CD4-positive, alpha-beta T cell (primary cell): ENCODE measurements at regions not wholly inside any gene's neighbourhood (a gene's known extent, or its start where the extent isn't known, plus 50 kb on each side); places are given as distances from the start of the nearest gene placed in this dataset.

Source experiments
- ATAC-seq: fragments of 200-7000 bp; cut with Tn5 transposase; one replicate; pipeline ENCODE4 v1.10.0; 2022; ENCODE audit warnings: mild to moderate bottlenecking; ENCODE audit not compliant: poor library complexity
- CTCF ChIA-PET: fragments of 350-600 bp; sonication (Branson Sonifier 250); formaldehyde crosslinking; loops from one replicate; lab custom pipeline; 2021; ENCODE audit warnings: antibody characterized with exemption, inconsistent platforms; lab: Charles Lee
- POLR2A ChIA-PET: fragments of 350-600 bp; sonication (Branson Sonifier 250); formaldehyde crosslinking; loops from one replicate; lab custom pipeline; 2021; ENCODE audit warnings: antibody characterized with exemption, inconsistent platforms; lab: Charles Lee
- DNase-seq, 14 experiments: peaks; one replicate each; pipeline ENCODE4 v3.0.0-alpha.2; 2013 to 2020; ENCODE audit warnings: mixed read lengths in 2 of 14
- H3K27ac ChIP-seq, 2 donors: one replicate each; pipeline versions ENCODE4 v1.5.1 to v1.7.0; 2013; ENCODE audit warnings: low read length in 2 of 2, low read depth in 1 of 2, mild to moderate bottlenecking in 1 of 2
- H3K27me3 ChIP-seq, 2 experiments: 1 replicate in 1 of 2; 2 replicates in 1 of 2; pipeline versions ENCODE4 v1.6.1 to v1.7.0; 2013; ENCODE audit warnings: low read length in 2 of 2, control low read depth in 1 of 2, mild to moderate bottlenecking in 1 of 2, moderate library complexity in 1 of 2; ENCODE audit not compliant: insufficient read depth in 2 of 2, control insufficient read depth in 1 of 2
- H3K36me3 ChIP-seq: one replicate; pipeline ENCODE4 v1.6.1; 2013; ENCODE audit warnings: low read length, control low read depth; ENCODE audit not compliant: insufficient read depth
- H3K4me1 ChIP-seq: one replicate; pipeline ENCODE4 v1.6.1; 2013; ENCODE audit warnings: low read length, control low read depth; ENCODE audit not compliant: insufficient read depth
- H3K4me3 ChIP-seq: one replicate; pipeline ENCODE4 v1.5.1; 2013; ENCODE audit warnings: mild to moderate bottlenecking, low read length, moderate library complexity
- H3K9me3 ChIP-seq, 2 experiments: 1 replicate in 1 of 2; 2 replicates in 1 of 2; pipeline versions ENCODE4 v1.6.1 to v1.7.0; 2013; ENCODE audit warnings: low read length in 2 of 2, mild to moderate bottlenecking in 2 of 2, control low read depth in 1 of 2, moderate library complexity in 1 of 2; ENCODE audit not compliant: control insufficient read depth in 1 of 2, insufficient read depth in 1 of 2
- H3K27ac Mint-ChIP-seq: one replicate; pipeline ENCODE4 v1.8.0; 2020; ENCODE audit warnings: mixed read lengths
- H3K27me3 Mint-ChIP-seq: one replicate; pipeline ENCODE4 v1.8.0; 2021; ENCODE audit warnings: mixed read lengths
- H3K36me3 Mint-ChIP-seq: one replicate; pipeline ENCODE4 v1.8.0; 2021; ENCODE audit warnings: low read depth, mixed read lengths
- H3K4me1 Mint-ChIP-seq: one replicate; pipeline ENCODE4 v1.8.0; 2021; ENCODE audit warnings: low read depth, mixed read lengths
- H3K4me3 Mint-ChIP-seq: one replicate; pipeline ENCODE4 v1.8.0; 2020; ENCODE audit warnings: mild to moderate bottlenecking, mixed read lengths
- H3K9me3 Mint-ChIP-seq: one replicate; pipeline ENCODE4 v1.8.0; 2020; ENCODE audit warnings: mixed read lengths
- intact Hi-C, 2 experiments: fragments of 100-400 bp; cut with DNase I in 1 of 2; cut with micrococcal nuclease in 1 of 2; formaldehyde crosslinking; loops; one replicate each; pipeline versions ENCODE4 v1.15.1 to v1.9.0; 2023 to 2025; cut with DNase I, micrococcal nuclease
- TF ChIP-seq, protein P1 (sequence below): fragments of 200-600 bp; IDR thresholded peaks from one replicate; pipeline ENCODE4 v1.8.0; 2022; ENCODE audit warnings: antibody characterized with exemption, mild to moderate bottlenecking

DNA sequence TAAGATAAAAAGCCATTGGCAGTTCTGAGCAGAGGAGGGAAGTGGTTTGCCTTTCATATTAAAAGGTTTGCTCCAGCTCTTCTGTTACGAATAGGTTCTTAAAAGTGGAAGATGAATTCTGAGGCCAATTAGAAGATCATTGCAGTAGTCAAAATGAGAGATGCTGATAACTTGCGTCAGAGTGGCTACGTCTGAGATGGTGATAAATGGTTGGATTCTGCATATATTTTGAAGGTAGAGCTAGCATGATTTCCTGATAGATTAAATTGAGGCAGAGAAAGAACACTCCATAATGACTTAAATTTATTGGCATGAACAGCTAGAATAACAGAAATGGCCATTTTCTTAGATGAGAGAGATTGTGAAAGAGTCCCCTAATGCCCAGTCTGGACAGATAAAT lies 652.6 kb downstream of the DACH1 start:
- Mint-ChIP-seq H3K4me3 (no peak overlapping the region), H3K9me3 (no peaks in the 10 kb centered on the region), H3K4me1 (no peaks in the 10 kb centered on the region), H3K27ac (no peak overlapping the region), H3K36me3 (no peaks in the 10 kb centered on the region), H3K27me3 (no peaks in the 10 kb centered on the region)
- no peak for DNase-seq
- Histone ChIP-seq H3K9me3 (peaks cover 0 to 4% of the 10 kb centered on the region in 2 experiments), H3K36me3 (no peaks in the 10 kb centered on the region), H3K27ac (no peak overlapping the region), H3K27me3 (no peaks in the 10 kb centered on the region), H3K4me3 (no peak overlapping the region), H3K4me1 (no peaks in the 10 kb centered on the region)
- ATAC-seq, result no peak
- intact Hi-C loops, result no loop called here
- TF ChIP-seq, protein P1, sequence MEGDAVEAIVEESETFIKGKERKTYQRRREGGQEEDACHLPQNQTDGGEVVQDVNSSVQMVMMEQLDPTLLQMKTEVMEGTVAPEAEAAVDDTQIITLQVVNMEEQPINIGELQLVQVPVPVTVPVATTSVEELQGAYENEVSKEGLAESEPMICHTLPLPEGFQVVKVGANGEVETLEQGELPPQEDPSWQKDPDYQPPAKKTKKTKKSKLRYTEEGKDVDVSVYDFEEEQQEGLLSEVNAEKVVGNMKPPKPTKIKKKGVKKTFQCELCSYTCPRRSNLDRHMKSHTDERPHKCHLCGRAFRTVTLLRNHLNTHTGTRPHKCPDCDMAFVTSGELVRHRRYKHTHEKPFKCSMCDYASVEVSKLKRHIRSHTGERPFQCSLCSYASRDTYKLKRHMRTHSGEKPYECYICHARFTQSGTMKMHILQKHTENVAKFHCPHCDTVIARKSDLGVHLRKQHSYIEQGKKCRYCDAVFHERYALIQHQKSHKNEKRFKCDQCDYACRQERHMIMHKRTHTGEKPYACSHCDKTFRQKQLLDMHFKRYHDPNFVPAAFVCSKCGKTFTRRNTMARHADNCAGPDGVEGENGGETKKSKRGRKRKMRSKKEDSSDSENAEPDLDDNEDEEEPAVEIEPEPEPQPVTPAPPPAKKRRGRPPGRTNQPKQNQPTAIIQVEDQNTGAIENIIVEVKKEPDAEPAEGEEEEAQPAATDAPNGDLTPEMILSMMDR, result no peak
- ChIA-PET POLR2A (no interaction called here), CTCF (no interaction called here)

DNA sequence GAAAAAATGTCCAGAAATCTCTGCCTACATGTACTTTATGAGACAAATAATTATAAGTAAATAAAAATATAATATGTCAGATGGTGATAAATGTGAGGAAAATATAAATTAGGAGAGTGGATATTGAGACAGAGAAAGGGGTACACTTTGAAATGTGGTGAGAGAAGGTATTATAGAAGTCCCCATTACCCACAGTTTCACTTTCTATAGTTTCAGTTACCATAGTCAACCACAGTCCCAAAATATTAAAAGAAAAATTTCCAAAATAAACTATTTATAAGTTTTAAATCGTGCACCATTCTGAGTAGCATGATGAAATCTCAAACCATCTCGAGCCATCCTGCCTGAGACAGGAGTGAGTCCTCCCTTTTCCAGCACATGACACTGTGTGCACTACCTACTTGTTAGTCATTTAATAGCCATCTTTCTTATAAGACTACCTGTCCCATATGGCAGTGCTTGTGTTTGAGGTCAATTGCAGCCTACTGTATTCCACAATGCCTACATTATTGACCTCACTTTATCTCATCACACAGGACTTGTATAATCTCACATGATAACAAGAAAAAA lies 653.7 kb downstream of the DACH1 start:
- H3K36me3 ChIP-seq, result no peaks in the 10 kb centered on the region
- H3K9me3 ChIP-seq, result peaks cover 0 to 4% of the 10 kb centered on the region in 2 experiments
- TF ChIP-seq, protein P1, result no peak
- no peaks in the 10 kb centered on the region for H3K27me3 ChIP-seq
- DNase-seq (no peak), ATAC-seq (no peak)
- H3K4me3 ChIP-seq, result no peak overlapping the region
- Mint-ChIP-seq H3K36me3 (no peaks in the 10 kb centered on the region), H3K4me1 (no peaks in the 10 kb centered on the region), H3K27ac (no peak overlapping the region), H3K9me3 (peaks cover 2% of the 10 kb centered on the region), H3K4me3 (no peak overlapping the region), H3K27me3 (no peaks in the 10 kb centered on the region)
- no peaks in the 10 kb centered on the region for H3K4me1 ChIP-seq
- H3K27ac ChIP-seq, result no peak overlapping the region
- intact Hi-C loops, result no loop called here
- ChIA-PET POLR2A (no interaction called here), CTCF (no interaction called here)

DNA sequence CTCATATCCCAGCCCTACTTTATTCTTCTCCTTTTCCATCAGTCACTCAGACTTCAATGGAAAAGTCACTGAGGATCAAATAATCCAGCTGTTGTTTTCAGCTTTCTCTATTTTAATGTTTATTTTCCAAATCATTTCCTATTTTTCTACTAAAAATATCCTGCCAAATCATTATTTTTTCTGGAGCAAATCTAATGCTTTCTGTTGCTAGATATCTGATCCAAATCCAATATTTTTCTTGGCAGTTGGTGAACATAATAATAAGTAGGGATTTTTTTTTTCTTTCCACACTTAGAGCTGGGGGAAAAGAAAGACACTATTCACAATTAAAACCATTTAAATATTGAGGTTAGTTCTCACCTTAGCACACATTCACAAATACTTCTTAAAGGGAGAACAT lies 656.1 kb downstream of the DACH1 start:
- ATAC-seq, result no peak
- CTCF ChIA-PET, result no interaction called here
- TF ChIP-seq, protein P1, result no peak
- Mint-ChIP-seq H3K4me3 (no peak overlapping the region), H3K4me1 (no peaks in the 10 kb centered on the region), H3K9me3 (peaks cover 2% of the 10 kb centered on the region), H3K27ac (no peak overlapping the region), H3K36me3 (no peaks in the 10 kb centered on the region), H3K27me3 (no peaks in the 10 kb centered on the region)
- Histone ChIP-seq H3K27me3 (no peaks in the 10 kb centered on the region), H3K27ac (no peak overlapping the region), H3K4me1 (no peaks in the 10 kb centered on the region), H3K9me3 (peaks cover 0 to 4% of the 10 kb centered on the region in 2 experiments), H3K36me3 (no peaks in the 10 kb centered on the region), H3K4me3 (no peak overlapping the region)
- intact Hi-C loops, result no loop called here
- POLR2A ChIA-PET, result no interaction called here
- no peak for DNase-seq
